Stimulated activated CD4-positive, alpha-beta T cell treated with anti-CD3 and anti-CD28 coated beads, Interleukin-15, amount 100 ng/mL, for 48 hours (primary cell): ENCODE measurements at regions not wholly inside any gene's neighbourhood (a gene's known extent, or its start where the extent isn't known, plus 50 kb on each side); places are given as distances from the start of the nearest gene placed in this dataset.

ENCODE experiments used
- DNase-seq, 2 donors: peaks; one replicate each; pipeline ENCODE4 v3.0.0-alpha.2; 2020; ENCODE audit warnings: low read depth in 2 of 2

- DNase-seq = no peak
These were observed 592.6 kb downstream of the SLC4A3 start for GRCh38 chr2:220220009-220220408.

GRCh38 chr2:220221992-220222391 lies 594.6 kb downstream of the SLC4A3 start:
- no peak for DNase-seq

- DNase-seq = no peak
These were observed 597.5 kb downstream of the SLC4A3 start for GRCh38 chr2:220224691-220225543.

GRCh38 chr2:220226076-220226475 lies 598.6 kb downstream of the SLC4A3 start:
- DNase-seq = no peak

- no peak for DNase-seq
These were observed 599.1 kb downstream of the SLC4A3 start for GRCh38 chr2:220226546-220226945.

GRCh38 chr2:220227266-220227920 lies 600.0 kb downstream of the SLC4A3 start:
- no peak for DNase-seq

- DNase-seq = no peak
These were observed 601.0 kb downstream of the SLC4A3 start for GRCh38 chr2:220228310-220229006.

- DNase-seq = no peak
These were observed 613.2 kb downstream of the SLC4A3 start for GRCh38 chr2:220240641-220241040.

GRCh38 chr2:220241423-220241822 lies 614.0 kb downstream of the SLC4A3 start:
- DNase-seq = no peak

GRCh38 chr2:220243571-220243970 lies 616.1 kb downstream of the SLC4A3 start:
- DNase-seq = no peak

- DNase-seq = no peak
These were observed 619.0 kb downstream of the SLC4A3 start for GRCh38 chr2:220246386-220246785.

- no peak for DNase-seq
These were observed 620.3 kb downstream of the SLC4A3 start for GRCh38 chr2:220247588-220248350.

- DNase-seq = no peak
These were observed 632.2 kb downstream of the SLC4A3 start for GRCh38 chr2:220259662-220260061.

GRCh38 chr2:220263300-220263699 lies 635.9 kb downstream of the SLC4A3 start:
- no peak for DNase-seq

- no peak for DNase-seq
These were observed 641.9 kb downstream of the SLC4A3 start for GRCh38 chr2:220269367-220269766.

- no peak for DNase-seq
These were observed 643.1 kb downstream of the SLC4A3 start for GRCh38 chr2:220270481-220271070.

GRCh38 chr2:220272656-220273055 lies 645.2 kb downstream of the SLC4A3 start:
- DNase-seq = no peak

- DNase-seq = no peak
These were observed 645.7 kb downstream of the SLC4A3 start for GRCh38 chr2:220273082-220273481.

- DNase-seq = no peak
These were observed 648.0 kb downstream of the SLC4A3 start for GRCh38 chr2:220275454-220275853.

GRCh38 chr2:220276741-220277444 lies 649.5 kb downstream of the SLC4A3 start:
- DNase-seq = no peak

GRCh38 chr2:220277445-220277975 lies 650.1 kb downstream of the SLC4A3 start:
- DNase-seq = no peak
